ENCODE measurements at regions not wholly inside any gene's neighbourhood (a gene's known extent, or its start where the extent isn't known, plus 50 kb on each side); places are given as distances from the start of the nearest gene placed in this dataset.

DNA sequence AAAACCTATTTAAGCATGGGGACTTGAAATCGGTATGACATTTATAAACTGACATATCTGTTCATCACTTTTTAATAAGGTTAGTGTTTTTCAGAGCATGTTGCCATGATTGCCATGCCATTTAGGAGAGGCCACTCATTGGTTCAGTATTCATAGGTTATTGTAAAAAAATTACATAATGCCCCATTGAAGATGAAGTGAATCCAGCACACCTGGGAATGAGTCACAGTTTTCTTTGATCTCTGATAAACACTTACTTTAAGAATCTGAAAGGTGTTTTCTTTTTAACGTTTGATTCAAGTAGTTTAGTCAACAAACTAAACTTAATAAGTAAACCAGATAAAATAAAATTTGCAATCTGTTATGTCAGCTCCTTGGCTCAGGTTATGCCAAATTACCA lies 278.3 kb downstream of the ARL4A start (continued):
- TF ChIP-seq, protein P1, sequence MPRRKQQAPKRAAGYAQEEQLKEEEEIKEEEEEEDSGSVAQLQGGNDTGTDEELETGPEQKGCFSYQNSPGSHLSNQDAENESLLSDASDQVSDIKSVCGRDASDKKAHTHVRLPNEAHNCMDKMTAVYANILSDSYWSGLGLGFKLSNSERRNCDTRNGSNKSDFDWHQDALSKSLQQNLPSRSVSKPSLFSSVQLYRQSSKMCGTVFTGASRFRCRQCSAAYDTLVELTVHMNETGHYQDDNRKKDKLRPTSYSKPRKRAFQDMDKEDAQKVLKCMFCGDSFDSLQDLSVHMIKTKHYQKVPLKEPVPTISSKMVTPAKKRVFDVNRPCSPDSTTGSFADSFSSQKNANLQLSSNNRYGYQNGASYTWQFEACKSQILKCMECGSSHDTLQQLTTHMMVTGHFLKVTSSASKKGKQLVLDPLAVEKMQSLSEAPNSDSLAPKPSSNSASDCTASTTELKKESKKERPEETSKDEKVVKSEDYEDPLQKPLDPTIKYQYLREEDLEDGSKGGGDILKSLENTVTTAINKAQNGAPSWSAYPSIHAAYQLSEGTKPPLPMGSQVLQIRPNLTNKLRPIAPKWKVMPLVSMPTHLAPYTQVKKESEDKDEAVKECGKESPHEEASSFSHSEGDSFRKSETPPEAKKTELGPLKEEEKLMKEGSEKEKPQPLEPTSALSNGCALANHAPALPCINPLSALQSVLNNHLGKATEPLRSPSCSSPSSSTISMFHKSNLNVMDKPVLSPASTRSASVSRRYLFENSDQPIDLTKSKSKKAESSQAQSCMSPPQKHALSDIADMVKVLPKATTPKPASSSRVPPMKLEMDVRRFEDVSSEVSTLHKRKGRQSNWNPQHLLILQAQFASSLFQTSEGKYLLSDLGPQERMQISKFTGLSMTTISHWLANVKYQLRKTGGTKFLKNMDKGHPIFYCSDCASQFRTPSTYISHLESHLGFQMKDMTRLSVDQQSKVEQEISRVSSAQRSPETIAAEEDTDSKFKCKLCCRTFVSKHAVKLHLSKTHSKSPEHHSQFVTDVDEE (CRISPR knock-in tag; IDR thresholded peaks at IDR 0.05) = no peak
- TF ChIP-seq GLIS3 (CRISPR knock-in tag; IDR thresholded peaks at IDR 0.05) (no peak), ZNF565 (CRISPR knock-in tag; conservative IDR thresholded peaks at IDR 0.05; ENCODE audit: low read depth) (no peak)

DNA sequence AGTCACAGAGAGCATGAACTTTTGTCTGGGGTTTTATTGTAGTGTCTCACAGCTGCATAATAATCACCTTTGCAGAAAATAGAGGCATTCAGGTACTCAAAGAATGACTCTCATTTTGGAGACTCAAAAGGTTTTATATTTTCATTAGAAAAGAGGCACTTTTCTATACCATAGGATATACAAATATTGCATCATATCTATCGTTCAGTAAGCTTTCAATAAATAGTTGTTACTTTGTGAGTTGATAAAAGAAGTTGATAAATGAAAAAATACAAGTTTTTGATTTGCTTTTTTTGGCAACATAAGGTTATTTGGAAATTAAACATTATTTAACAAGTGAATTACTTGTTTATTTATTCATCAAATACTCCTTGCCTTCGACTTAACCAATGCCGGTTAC lies 279.9 kb downstream of the ARL4A start:
- ATAC-seq = no peak
- TF ChIP-seq RARB (CRISPR knock-in tag; IDR thresholded peaks at IDR 0.05) = no peak
- TF ChIP-seq, protein P1 (CRISPR knock-in tag; IDR thresholded peaks at IDR 0.05) = no peak
- TF ChIP-seq, protein P2, sequence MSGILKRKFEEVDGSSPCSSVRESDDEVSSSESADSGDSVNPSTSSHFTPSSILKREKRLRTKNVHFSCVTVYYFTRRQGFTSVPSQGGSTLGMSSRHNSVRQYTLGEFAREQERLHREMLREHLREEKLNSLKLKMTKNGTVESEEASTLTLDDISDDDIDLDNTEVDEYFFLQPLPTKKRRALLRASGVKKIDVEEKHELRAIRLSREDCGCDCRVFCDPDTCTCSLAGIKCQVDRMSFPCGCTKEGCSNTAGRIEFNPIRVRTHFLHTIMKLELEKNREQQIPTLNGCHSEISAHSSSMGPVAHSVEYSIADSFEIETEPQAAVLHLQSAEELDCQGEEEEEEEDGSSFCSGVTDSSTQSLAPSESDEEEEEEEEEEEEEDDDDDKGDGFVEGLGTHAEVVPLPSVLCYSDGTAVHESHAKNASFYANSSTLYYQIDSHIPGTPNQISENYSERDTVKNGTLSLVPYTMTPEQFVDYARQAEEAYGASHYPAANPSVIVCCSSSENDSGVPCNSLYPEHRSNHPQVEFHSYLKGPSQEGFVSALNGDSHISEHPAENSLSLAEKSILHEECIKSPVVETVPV (CRISPR knock-in tag; IDR thresholded peaks at IDR 0.05) = no peak
- no peak for TF ChIP-seq ZFP3 (CRISPR knock-in tag; IDR thresholded peaks at IDR 0.05)

DNA sequence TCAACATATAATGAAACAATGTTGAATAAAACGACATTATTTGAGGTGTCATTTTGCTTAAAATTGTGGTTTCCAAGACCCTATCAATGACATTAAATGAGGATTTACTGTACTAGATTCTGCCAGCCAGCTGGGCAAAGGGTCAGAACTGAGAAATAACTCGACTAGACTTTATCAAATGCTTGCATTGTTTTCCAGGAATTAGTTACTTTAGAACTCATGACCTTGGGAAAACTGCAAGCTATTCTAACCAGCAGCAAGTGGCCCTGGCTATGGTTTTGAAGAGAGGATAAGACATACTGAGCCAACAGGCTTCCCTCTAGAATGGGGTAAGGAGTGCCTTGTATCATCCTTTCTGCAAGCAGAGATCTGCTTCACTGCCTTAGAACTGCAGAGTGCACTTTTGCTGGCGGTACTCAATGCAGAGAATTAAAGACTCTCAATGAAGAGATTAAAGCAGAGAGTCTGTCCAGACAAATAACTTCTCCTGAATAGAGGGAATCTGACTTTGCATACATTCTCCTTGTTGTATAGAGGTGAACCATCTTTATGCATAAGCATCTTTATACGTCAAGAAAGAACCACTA lies 281.5 kb downstream of the ARL4A start:
- ATAC-seq = no peak
- TF ChIP-seq, protein P3, sequence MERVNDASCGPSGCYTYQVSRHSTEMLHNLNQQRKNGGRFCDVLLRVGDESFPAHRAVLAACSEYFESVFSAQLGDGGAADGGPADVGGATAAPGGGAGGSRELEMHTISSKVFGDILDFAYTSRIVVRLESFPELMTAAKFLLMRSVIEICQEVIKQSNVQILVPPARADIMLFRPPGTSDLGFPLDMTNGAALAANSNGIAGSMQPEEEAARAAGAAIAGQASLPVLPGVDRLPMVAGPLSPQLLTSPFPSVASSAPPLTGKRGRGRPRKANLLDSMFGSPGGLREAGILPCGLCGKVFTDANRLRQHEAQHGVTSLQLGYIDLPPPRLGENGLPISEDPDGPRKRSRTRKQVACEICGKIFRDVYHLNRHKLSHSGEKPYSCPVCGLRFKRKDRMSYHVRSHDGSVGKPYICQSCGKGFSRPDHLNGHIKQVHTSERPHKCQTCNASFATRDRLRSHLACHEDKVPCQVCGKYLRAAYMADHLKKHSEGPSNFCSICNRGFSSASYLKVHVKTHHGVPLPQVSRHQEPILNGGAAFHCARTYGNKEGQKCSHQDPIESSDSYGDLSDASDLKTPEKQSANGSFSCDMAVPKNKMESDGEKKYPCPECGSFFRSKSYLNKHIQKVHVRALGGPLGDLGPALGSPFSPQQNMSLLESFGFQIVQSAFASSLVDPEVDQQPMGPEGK (CRISPR knock-in tag; IDR thresholded peaks at IDR 0.05; ENCODE audit: borderline replicate concordance) = no peak
- TF ChIP-seq BACH2 (CRISPR knock-in tag; IDR thresholded peaks at IDR 0.05; ENCODE audit: borderline replicate concordance) (no peak), OSR1 (CRISPR knock-in tag; IDR thresholded peaks at IDR 0.05) (no peak), ESRRG (CRISPR knock-in tag; IDR thresholded peaks at IDR 0.05) (no peak), CSDC2 (CRISPR knock-in tag; IDR thresholded peaks at IDR 0.05) (no peak), ZNF565 (CRISPR knock-in tag; conservative IDR thresholded peaks at IDR 0.05; ENCODE audit: low read depth) (no peak), ZC3H10 (CRISPR knock-in tag; IDR thresholded peaks at IDR 0.05) (no peak)
- TF ChIP-seq, protein P1 (CRISPR knock-in tag; IDR thresholded peaks at IDR 0.05) = no peak
- TF ChIP-seq, protein P2 (CRISPR knock-in tag; IDR thresholded peaks at IDR 0.05) = no peak
- TF ChIP-seq, protein P4, sequence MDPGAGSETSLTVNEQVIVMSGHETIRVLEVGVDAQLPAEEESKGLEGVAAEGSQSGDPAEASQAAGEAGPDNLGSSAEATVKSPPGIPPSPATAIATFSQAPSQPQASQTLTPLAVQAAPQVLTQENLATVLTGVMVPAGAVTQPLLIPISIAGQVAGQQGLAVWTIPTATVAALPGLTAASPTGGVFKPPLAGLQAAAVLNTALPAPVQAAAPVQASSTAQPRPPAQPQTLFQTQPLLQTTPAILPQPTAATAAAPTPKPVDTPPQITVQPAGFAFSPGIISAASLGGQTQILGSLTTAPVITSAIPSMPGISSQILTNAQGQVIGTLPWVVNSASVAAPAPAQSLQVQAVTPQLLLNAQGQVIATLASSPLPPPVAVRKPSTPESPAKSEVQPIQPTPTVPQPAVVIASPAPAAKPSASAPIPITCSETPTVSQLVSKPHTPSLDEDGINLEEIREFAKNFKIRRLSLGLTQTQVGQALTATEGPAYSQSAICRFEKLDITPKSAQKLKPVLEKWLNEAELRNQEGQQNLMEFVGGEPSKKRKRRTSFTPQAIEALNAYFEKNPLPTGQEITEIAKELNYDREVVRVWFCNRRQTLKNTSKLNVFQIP (CRISPR knock-in tag; IDR thresholded peaks at IDR 0.05; ENCODE audit: borderline replicate concordance, low read depth) = no peak

Measured in SK-N-SH treated with all-trans-retinoic acid at 6 μM for 48 hours (cell line).